GM19328 (cell line): ENCODE measurements at regions not wholly inside any gene's neighbourhood (a gene's known extent, or its start where the extent isn't known, plus 50 kb on each side); places are given as distances from the start of the nearest gene placed in this dataset.
"Not testable (repeated sequence)": the region's sequence is repeated elsewhere in the genome, so short reads cannot be mapped to it uniquely, and the experiment has no call there.

Experiments used
- ATAC-seq: cut with Tn5 transposase; IDR thresholded peaks from one replicate; pipeline ENCODE4 v1.9.1; 2021; ENCODE audit warnings: mild to moderate bottlenecking, moderate library complexity; ENCODE audit not compliant: unreplicated experiment

GRCh38 chr3:26472345-26472744 lies 150.2 kb upstream of the LRRC3B start:
- ATAC-seq, result no peak

- ATAC-seq, result no peak
Measured at GRCh38 chr3:26474706-26475105, 147.9 kb upstream of the LRRC3B start.

- no peak for ATAC-seq
Measured at GRCh38 chr3:26480377-26480776, 142.2 kb upstream of the LRRC3B start.

- no peak for ATAC-seq
Measured at GRCh38 chr3:26484140-26484539, 138.4 kb upstream of the LRRC3B start.

GRCh38 chr3:26498271-26498670 lies 124.3 kb upstream of the LRRC3B start:
- ATAC-seq, result no peak

- no peak for ATAC-seq
Measured at GRCh38 chr3:26505399-26505798, 117.2 kb upstream of the LRRC3B start.

- ATAC-seq, result not testable (repeated sequence)
Measured at GRCh38 chr3:26514445-26515029, 108.0 kb upstream of the LRRC3B start.

GRCh38 chr3:26515351-26515750 lies 107.2 kb upstream of the LRRC3B start:
- no peak for ATAC-seq

- no peak for ATAC-seq
Measured at GRCh38 chr3:26521261-26521660, 101.3 kb upstream of the LRRC3B start.

GRCh38 chr3:26522919-26523318 lies 99.7 kb upstream of the LRRC3B start:
- ATAC-seq, result no peak

- no peak for ATAC-seq
Measured at GRCh38 chr3:26525013-26525412, 97.6 kb upstream of the LRRC3B start.

- no peak for ATAC-seq
Measured at GRCh38 chr3:26535151-26535550, 87.4 kb upstream of the LRRC3B start.

GRCh38 chr3:26536955-26537354 lies 85.6 kb upstream of the LRRC3B start:
- no peak for ATAC-seq

- ATAC-seq, result no peak
Measured at GRCh38 chr3:26550413-26550812, 72.2 kb upstream of the LRRC3B start.

- ATAC-seq, result no peak
Measured at GRCh38 chr3:26556637-26557036, 65.9 kb upstream of the LRRC3B start.

- ATAC-seq, result no peak
Measured at GRCh38 chr3:26558257-26558656, 64.3 kb upstream of the LRRC3B start.

- ATAC-seq, result no peak
Measured at GRCh38 chr3:26559227-26559626, 63.3 kb upstream of the LRRC3B start.

- no peak for ATAC-seq
Measured at GRCh38 chr3:26560081-26560480, 62.5 kb upstream of the LRRC3B start.

GRCh38 chr3:26562021-26562768 lies 60.4 kb upstream of the LRRC3B start:
- no peak for ATAC-seq
